Esophagus (tissue), 2 donors: ENCODE measurements at regions not wholly inside any gene's neighbourhood (a gene's known extent, or its start where the extent isn't known, plus 50 kb on each side); places are given as distances from the start of the nearest gene placed in this dataset.

Source experiments
- H3K27ac ChIP-seq, 2 donors: one replicate each; pipeline ENCODE4 v1.5.1; 2013; ENCODE audit warnings: low read depth in 2 of 2, mild to moderate bottlenecking in 2 of 2, inconsistent platforms in 1 of 2, low read length in 1 of 2, moderate library complexity in 1 of 2
- H3K27me3 ChIP-seq, 2 donors: one replicate each; pipeline ENCODE4 v1.6.1; 2013; ENCODE audit warnings: low read length in 2 of 2, control low read depth in 1 of 2, mild to moderate bottlenecking in 1 of 2; ENCODE audit not compliant: insufficient read depth in 2 of 2, control insufficient read depth in 1 of 2
- H3K36me3 ChIP-seq, 2 donors: one replicate each; pipeline ENCODE4 v1.6.1; 2013; ENCODE audit warnings: low read length in 1 of 2; ENCODE audit not compliant: control insufficient read depth in 2 of 2, insufficient read depth in 2 of 2
- H3K4me1 ChIP-seq, 2 donors: one replicate each; pipeline ENCODE4 v1.6.1; 2013; ENCODE audit warnings: low read length in 1 of 2; ENCODE audit not compliant: control insufficient read depth in 2 of 2, insufficient read depth in 2 of 2
- H3K4me3 ChIP-seq, 2 donors: one replicate each; pipeline ENCODE4 v1.5.1; 2013; ENCODE audit warnings: low read length in 2 of 2, mild to moderate bottlenecking in 2 of 2, low read depth in 1 of 2, moderate library complexity in 1 of 2
- H3K9me3 ChIP-seq, 2 donors: one replicate each; pipeline ENCODE4 v1.6.1; 2013; ENCODE audit warnings: mild to moderate bottlenecking in 2 of 2, low read depth in 1 of 2, low read length in 1 of 2, moderate library complexity in 1 of 2; ENCODE audit not compliant: control insufficient read depth in 2 of 2, insufficient read depth in 1 of 2
- WGBS, 2 donors: extraction: QIAGEN DNeasy Blood & Tissue Kit; methylation state at CpG; one replicate each; pipeline ENCODE4 v1.1.7; 2013; 5-methylcytosine and 5-hydroxymethylcytosine counted together
- donor health status: healthy with polysubstance abuse.
- donor health status: Bipolar disorder and iron deficiency.

GRCh38 chr3:31448882-31449243, 83.9 kb upstream of the STT3B start:
- Histone ChIP-seq H3K27ac (no peak overlapping the region), H3K4me3 (no peak overlapping the region), H3K9me3 (no peaks in the 10 kb centered on the region), H3K27me3 (no peaks in the 10 kb centered on the region), H3K36me3 (no peaks in the 10 kb centered on the region), H3K4me1 (peaks cover 0 to 3% of the 10 kb centered on the region in 2 donors)
- 77 to 79% methylated on average over 1 of the region's 1 CpG for WGBS, 2 donors

DNA sequence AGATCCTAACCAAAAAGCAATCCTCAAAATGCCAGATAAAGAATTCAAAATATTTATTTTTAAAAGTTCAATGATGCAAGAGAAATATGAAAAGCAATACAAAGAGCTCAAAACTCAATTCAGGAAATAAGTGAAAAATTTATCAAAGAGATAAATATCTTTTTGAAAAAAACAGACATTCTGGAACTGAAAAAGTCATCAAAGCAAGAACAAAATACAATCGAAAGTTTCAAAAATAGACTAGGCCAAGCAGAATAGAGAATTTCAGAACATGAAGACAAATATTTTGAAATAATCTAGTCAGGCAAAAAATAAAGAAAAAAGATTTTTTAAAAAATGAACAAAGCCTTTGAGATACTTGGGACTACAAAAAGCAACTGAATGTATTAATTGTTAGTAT, 83.4 kb upstream of the STT3B start:
- Histone ChIP-seq H3K27me3 (no peaks in the 10 kb centered on the region), H3K27ac (no peak overlapping the region), H3K4me3 (no peak overlapping the region), H3K36me3 (no peaks in the 10 kb centered on the region), H3K4me1 (peaks cover 0 to 3% of the 10 kb centered on the region in 2 donors), H3K9me3 (no peaks in the 10 kb centered on the region)
- 80 to 87% methylated on average over 1 of the region's 1 CpG for WGBS, 2 donors

DNA sequence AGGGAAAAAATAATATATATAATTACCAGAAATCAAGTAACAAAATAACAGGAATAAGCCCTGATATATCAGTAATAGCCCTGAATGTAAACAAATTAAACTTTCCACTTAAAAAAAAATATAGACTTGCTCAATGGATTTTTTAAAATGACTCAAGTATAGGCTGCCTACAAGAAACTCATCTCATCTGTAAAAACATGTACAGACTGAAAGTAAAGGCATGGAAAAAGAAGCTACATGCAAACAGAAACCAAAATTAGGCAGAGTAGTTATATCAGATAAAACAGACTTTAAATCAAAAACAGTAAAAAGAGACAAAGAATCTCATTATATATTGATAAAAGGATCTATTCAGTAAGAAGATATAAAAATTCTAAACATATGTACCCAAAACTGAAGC, 82.4 kb upstream of the STT3B start:
- no peaks in the 10 kb centered on the region for H3K36me3 ChIP-seq
- H3K27ac ChIP-seq = no peak overlapping the region
- H3K4me1 ChIP-seq = no peaks in the 10 kb centered on the region
- H3K9me3 ChIP-seq = no peaks in the 10 kb centered on the region
- no peak overlapping the region for H3K4me3 ChIP-seq
- H3K27me3 ChIP-seq = no peaks in the 10 kb centered on the region

- no peaks in the 10 kb centered on the region for H3K27me3 ChIP-seq
- no peak overlapping the region for H3K4me3 ChIP-seq
- no peaks in the 10 kb centered on the region for H3K36me3 ChIP-seq
- 88 to 95% methylated on average over 24 of the region's 24 CpGs for WGBS, 2 donors
- no peak overlapping the region for H3K27ac ChIP-seq
- H3K9me3 ChIP-seq = no peaks in the 10 kb centered on the region
- H3K4me1 ChIP-seq = no peaks in the 10 kb centered on the region
Observed at GRCh38 chr3:31452495-31453106, 80.1 kb upstream of the STT3B start.

DNA sequence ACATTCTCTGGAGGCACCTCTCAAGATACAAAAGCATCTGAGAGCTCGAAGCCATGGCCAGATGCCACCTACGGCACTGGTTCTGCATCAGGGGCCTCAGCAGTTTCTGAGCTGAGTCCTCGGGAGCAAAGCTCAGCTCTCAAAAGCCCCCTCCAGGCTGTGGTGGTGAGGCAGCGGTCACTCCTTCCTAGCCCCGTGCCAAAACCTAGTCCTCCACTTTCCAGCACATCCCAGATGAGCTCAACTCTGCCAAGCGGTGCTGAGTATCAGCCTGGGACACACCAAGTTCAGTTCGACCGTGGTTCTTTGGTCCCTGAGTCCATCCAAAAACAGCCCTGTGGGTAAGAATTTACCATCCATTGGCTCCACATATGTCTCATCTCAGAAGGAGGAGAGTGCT, 79.3 kb upstream of the STT3B start:
- 73 to 80% methylated on average over 8 of the region's 8 CpGs for WGBS, 2 donors
- H3K9me3 ChIP-seq = no peaks in the 10 kb centered on the region

DNA sequence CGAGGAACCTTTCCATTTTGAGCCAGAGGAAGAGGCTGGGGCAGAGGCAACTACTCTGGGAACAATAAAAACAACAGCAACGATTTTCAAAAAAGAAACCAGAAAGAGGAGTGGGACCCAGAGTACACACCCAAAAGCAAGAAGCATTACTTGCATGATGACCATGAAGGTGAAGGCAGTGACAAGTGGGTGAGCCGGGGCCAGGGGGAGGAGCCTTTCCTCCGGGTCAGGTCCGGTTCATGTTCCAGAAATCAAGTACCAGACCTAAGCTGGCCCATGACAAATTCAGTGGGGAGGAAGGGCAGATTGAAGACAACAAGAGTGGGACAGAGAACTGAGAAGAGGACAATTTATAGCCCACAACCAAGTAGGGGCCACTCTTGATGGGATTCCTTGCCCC, 77.2 kb upstream of the STT3B start:
- Histone ChIP-seq H3K27me3 (no peaks in the 10 kb centered on the region), H3K9me3 (no peaks in the 10 kb centered on the region), H3K36me3 (no peaks in the 10 kb centered on the region), H3K4me3 (no peak overlapping the region), H3K4me1 (no peaks in the 10 kb centered on the region), H3K27ac (no peak overlapping the region)
- WGBS, 2 donors = 84 to 89% methylated on average over 5 of the region's 5 CpGs

More for the DNA sequence above, 79.3 kb upstream of the STT3B start:
- Histone ChIP-seq H3K27ac (no peak overlapping the region), H3K4me3 (no peak overlapping the region), H3K4me1 (no peaks in the 10 kb centered on the region), H3K27me3 (no peaks in the 10 kb centered on the region), H3K36me3 (no peaks in the 10 kb centered on the region)

DNA sequence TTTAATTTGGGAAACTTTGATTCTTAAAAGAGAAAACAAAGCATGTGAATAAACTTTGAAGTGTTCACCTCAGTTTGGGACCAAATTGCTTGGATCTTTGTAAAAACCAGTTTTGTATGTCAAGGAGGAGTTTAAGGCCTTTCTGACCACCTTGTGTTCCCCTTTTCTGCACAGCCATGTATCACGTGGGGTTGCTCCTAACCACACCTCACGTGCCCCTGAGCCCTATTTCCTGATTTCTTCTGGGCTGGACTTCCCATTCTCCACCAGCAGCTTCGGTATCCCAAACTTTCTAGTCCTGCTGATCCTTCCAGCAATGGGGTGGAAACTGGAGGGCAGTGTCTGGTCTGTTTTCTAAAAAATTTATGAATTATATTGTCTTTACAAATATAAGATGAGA, 76.4 kb upstream of the STT3B start:
- no peaks in the 10 kb centered on the region for H3K9me3 ChIP-seq
- 80 to 81% methylated on average over 3 of the region's 3 CpGs for WGBS, 2 donors

DNA sequence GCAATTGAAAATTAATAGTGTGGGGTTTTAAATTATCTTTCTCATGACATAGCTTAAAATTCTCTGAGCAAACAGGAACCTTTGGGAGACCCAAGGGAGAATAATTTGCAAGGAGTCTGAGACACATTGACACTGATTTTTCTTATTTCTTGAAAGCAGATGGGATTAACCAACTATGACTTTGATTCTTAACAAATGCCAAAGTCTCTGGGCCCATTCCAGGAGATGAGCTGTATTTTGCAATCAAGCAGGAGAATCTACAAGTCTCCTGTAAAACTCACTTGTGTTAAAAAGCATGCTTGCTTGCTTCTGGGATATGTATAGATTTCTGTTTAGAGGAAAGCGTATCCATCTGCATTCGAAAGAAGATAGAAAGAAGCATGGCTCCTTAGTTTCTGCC, 71.3 kb upstream of the STT3B start:
- Histone ChIP-seq H3K9me3 (no peaks in the 10 kb centered on the region), H3K4me3 (no peak overlapping the region), H3K36me3 (no peaks in the 10 kb centered on the region), H3K4me1 (no peaks in the 10 kb centered on the region), H3K27me3 (no peaks in the 10 kb centered on the region), H3K27ac (no peak overlapping the region)
- WGBS, 2 donors = 91 to 94% methylated on average over 2 of the region's 2 CpGs

More for the DNA sequence above, 76.4 kb upstream of the STT3B start:
- H3K4me1 ChIP-seq = no peaks in the 10 kb centered on the region
- no peak overlapping the region for H3K27ac ChIP-seq
- no peaks in the 10 kb centered on the region for H3K36me3 ChIP-seq
- H3K4me3 ChIP-seq = no peak overlapping the region
- H3K27me3 ChIP-seq = no peaks in the 10 kb centered on the region

DNA sequence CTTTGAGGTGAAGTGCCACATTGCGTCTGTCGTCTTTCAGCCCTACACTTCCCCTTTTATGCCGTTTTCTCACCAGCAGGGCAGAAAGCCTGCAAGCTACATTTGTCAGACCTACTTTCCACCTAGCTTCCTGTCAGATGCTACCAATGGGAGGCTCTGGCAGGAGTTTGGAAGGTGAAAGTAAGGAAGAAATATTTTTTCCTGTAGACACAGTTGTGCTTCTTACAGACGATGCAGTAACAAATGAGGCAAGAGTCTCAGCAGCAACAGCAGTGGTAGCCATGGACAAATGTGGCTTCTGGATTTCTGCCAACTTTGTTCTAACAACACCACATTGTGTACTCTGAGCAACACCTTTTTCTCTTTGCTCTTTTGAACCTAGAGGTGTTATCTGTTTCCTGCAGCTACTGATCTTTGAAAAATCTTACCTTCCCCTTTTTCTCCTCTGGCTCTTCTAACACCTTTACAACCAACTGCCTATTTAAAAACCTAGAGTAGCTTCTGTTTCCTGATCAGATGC, 70.6 kb upstream of the STT3B start:
- Histone ChIP-seq H3K27me3 (no peaks in the 10 kb centered on the region), H3K36me3 (no peaks in the 10 kb centered on the region), H3K27ac (no peak overlapping the region), H3K4me3 (no peak overlapping the region), H3K4me1 (no peaks in the 10 kb centered on the region), H3K9me3 (no peaks in the 10 kb centered on the region)
- 48 to 57% methylated on average over 4 of the region's 4 CpGs for WGBS, 2 donors

DNA sequence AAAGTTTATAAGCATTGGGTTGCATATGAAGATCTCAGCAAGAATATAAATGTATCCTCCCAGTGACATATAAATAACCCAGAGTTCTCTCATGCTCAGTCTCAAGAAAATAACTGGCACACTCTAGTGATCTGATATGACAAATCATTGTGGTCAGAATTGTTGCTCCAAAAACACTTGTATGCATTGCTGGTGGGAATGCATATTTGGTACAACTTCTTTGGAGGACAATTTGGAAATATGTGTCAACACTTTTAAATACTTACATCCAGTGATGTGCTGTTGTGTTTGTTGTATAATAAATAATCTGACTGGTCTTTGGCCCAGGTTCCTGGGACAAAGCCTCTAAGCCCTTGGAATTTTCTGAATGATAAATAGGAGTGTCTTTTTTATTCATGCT, 66.7 kb upstream of the STT3B start:
- Histone ChIP-seq H3K4me1 (no peaks in the 10 kb centered on the region), H3K9me3 (no peaks in the 10 kb centered on the region), H3K4me3 (no peak overlapping the region), H3K36me3 (no peaks in the 10 kb centered on the region), H3K27ac (no peak overlapping the region), H3K27me3 (no peaks in the 10 kb centered on the region)
